ENCODE measurements at regions not wholly inside any gene's neighbourhood (a gene's known extent, or its start where the extent isn't known, plus 50 kb on each side); places are given as distances from the start of the nearest gene placed in this dataset.

GRCh38 chr11:24046731-24047130, 450.1 kb upstream of the LUZP2 start:
- POLR2A ChIA-PET, result no interaction called here
- H3K4me3 Mint-ChIP-seq, result no peak overlapping the region
- Histone ChIP-seq H3K27ac (ENCODE audit: low read depth in 1 of 2, low read length in 2 of 2) (no peak overlapping the region), H3K4me1 (ENCODE audit: insufficient read depth, low read length) (no peaks in the 10 kb centered on the region), H3K9me3 (ENCODE audit: control insufficient read depth in 1 of 2, insufficient read depth in 1 of 2, low read length in 2 of 2) (no peaks in the 10 kb centered on the region), H3K4me3 (ENCODE audit: low read length) (no peak overlapping the region), H3K36me3 (ENCODE audit: insufficient read depth, low read length) (no peaks in the 10 kb centered on the region), H3K27me3 (ENCODE audit: control insufficient read depth in 1 of 2, insufficient read depth in 2 of 2, low read length in 2 of 2) (no peaks in the 10 kb centered on the region)
- H3K4me1 Mint-ChIP-seq (ENCODE audit: low read depth), result no peaks in the 10 kb centered on the region
- no peak overlapping the region for H3K27ac Mint-ChIP-seq
- peaks cover 21% of the 10 kb centered on the region for H3K9me3 Mint-ChIP-seq
- ATAC-seq (ENCODE audit: poor library complexity) (no peak), DNase-seq (no peak)
- intact Hi-C loops (cut with DNase I, micrococcal nuclease), result no loop called here
- H3K27me3 Mint-ChIP-seq, result no peaks in the 10 kb centered on the region
- no peak for TF ChIP-seq CTCF (IDR thresholded peaks at IDR 0.05)
- H3K36me3 Mint-ChIP-seq (ENCODE audit: low read depth), result no peaks in the 10 kb centered on the region
- CTCF ChIA-PET, result no interaction called here

- peaks cover 3 to 5% of the 10 kb centered on the region in 2 experiments for H3K9me3 ChIP-seq (ENCODE audit: control insufficient read depth in 1 of 2, insufficient read depth in 1 of 2, low read length in 2 of 2)
- Mint-ChIP-seq H3K4me3 (no peak overlapping the region), H3K27me3 (no peaks in the 10 kb centered on the region), H3K27ac (no peak overlapping the region), H3K36me3 (ENCODE audit: low read depth) (no peaks in the 10 kb centered on the region), H3K9me3 (no peaks in the 10 kb centered on the region), H3K4me1 (ENCODE audit: low read depth) (no peaks in the 10 kb centered on the region)
- ChIA-PET CTCF (no interaction called here), POLR2A (no interaction called here)
- TF ChIP-seq CTCF (IDR thresholded peaks at IDR 0.05), result no peak
- DNase-seq (no peak), ATAC-seq (ENCODE audit: poor library complexity) (no peak)
- intact Hi-C loops (cut with DNase I, micrococcal nuclease), result no loop called here
- H3K4me3 ChIP-seq (ENCODE audit: low read length), result no peak overlapping the region
- H3K27me3 ChIP-seq (ENCODE audit: control insufficient read depth in 1 of 2, insufficient read depth in 2 of 2, low read length in 2 of 2), result no peaks in the 10 kb centered on the region
- no peaks in the 10 kb centered on the region for H3K4me1 ChIP-seq (ENCODE audit: insufficient read depth, low read length)
- no peaks in the 10 kb centered on the region for H3K36me3 ChIP-seq (ENCODE audit: insufficient read depth, low read length)
- H3K27ac ChIP-seq (ENCODE audit: low read depth in 1 of 2, low read length in 2 of 2), result no peak overlapping the region
Observed at GRCh38 chr11:24056051-24056450, 440.8 kb upstream of the LUZP2 start.

- POLR2A ChIA-PET, result no interaction called here
- no peaks in the 10 kb centered on the region for H3K9me3 Mint-ChIP-seq
Observed at GRCh38 chr11:24060125-24060524, 436.7 kb upstream of the LUZP2 start.

More at GRCh38 chr11:24060125-24060524, 436.7 kb upstream of the LUZP2 start:
- H3K9me3 ChIP-seq (ENCODE audit: control insufficient read depth in 1 of 2, insufficient read depth in 1 of 2, low read length in 2 of 2), result peaks cover 0 to 3% of the 10 kb centered on the region in 2 experiments
- no peaks in the 10 kb centered on the region for H3K27me3 ChIP-seq (ENCODE audit: control insufficient read depth in 1 of 2, insufficient read depth in 2 of 2, low read length in 2 of 2)
- DNase-seq, result no peak
- CTCF ChIA-PET, result no interaction called here
- H3K36me3 Mint-ChIP-seq (ENCODE audit: low read depth), result no peaks in the 10 kb centered on the region
- H3K4me3 ChIP-seq (ENCODE audit: low read length), result no peak overlapping the region
- no peaks in the 10 kb centered on the region for H3K4me1 Mint-ChIP-seq (ENCODE audit: low read depth)
- no peak overlapping the region for H3K4me3 Mint-ChIP-seq
- H3K4me1 ChIP-seq (ENCODE audit: insufficient read depth, low read length), result no peaks in the 10 kb centered on the region
- no peaks in the 10 kb centered on the region for H3K27me3 Mint-ChIP-seq
- ATAC-seq (ENCODE audit: poor library complexity), result no peak
- H3K27ac ChIP-seq (ENCODE audit: low read depth in 1 of 2, low read length in 2 of 2), result no peak overlapping the region
- intact Hi-C loops (cut with DNase I, micrococcal nuclease), result no loop called here
- no peaks in the 10 kb centered on the region for H3K36me3 ChIP-seq (ENCODE audit: insufficient read depth, low read length)
- H3K27ac Mint-ChIP-seq, result no peak overlapping the region
- no peak for TF ChIP-seq CTCF (IDR thresholded peaks at IDR 0.05)
